ENCODE measurements at regions not wholly inside any gene's neighbourhood (a gene's known extent, or its start where the extent isn't known, plus 50 kb on each side); places are given as distances from the start of the nearest gene placed in this dataset.

- no peak for TF ChIP-seq RAD21 (IDR thresholded peaks at IDR 0.05 in 1 of 2, conservative IDR thresholded peaks at IDR 0.05 in 1 of 2; ENCODE audit: low read depth in 2 of 2, low read length in 2 of 2)
- no peak for TF ChIP-seq EGR1 (IDR thresholded peaks at IDR 0.05; ENCODE audit: borderline replicate concordance, low read depth, low read length)
Measured at GRCh38 chr17:77693301-77693700, 265.2 kb upstream of the TNRC6C start (continued).
